Glomerular visceral epithelial cell (primary cell): ENCODE measurements at regions not wholly inside any gene's neighbourhood (a gene's known extent, or its start where the extent isn't known, plus 50 kb on each side); places are given as distances from the start of the nearest gene placed in this dataset.

Experiments
- DNase-seq: peaks from one replicate; pipeline ENCODE4 v3.0.0-alpha.2; 2016; ENCODE audit errors: extremely low spot score

DNA sequence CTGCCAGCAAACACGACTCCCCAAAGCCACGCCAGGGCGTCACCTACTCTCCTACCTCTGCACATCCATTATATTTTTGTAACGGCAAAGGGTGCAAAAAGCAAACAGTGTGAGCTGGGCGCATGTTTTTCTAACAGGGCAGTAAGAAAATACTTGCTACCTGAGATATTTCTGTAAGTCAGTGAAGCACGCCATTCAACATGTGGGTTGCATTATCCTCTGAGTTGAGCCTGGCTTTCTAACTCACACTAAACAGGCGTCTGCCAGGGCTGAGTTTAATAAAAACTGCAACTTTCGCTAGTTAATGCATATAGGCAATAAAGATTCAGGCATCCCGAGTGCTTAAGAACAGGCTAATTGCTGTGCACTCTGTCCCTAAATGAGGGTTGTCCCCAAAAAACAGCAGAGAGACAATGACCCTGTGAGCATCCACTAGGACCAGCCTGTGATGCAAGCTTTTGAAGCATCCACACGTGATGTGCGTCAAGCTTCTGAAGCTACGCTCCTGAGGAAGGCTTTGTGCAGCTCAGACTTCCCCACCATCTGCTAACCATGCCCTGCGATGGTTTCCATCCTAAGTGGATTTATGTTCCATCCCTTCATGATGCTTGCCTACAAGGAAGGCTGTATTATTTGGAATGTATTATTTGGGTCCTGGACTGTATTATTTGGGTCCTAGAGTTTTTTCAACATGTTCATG, 70.0 kb upstream of the SIM2 start:
- DNase-seq: no peak

GRCh38 chr21:36630485-36631206, 68.3 kb upstream of the SIM2 start:
- peak; percentile 59 for DNase-seq

DNA sequence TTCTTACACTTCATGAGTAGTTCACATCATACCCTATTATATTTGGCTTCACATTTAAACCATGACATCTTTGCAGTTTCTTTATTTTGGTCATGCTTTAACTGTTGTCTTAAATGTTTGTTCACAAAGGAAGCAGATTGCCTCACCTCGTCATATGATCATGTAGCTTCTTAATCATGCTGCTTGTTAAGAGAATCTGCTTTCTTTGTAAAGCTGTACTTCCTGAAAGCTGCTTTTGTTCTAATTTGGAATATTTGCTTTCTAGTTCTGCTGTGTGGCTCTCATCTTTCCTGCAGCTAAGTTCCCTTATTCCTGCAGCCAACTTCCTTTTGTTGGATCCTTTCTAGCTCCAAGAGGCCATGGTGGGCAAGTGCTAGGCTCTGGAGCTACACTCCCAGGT, 62.9 kb upstream of the SIM2 start:
- DNase-seq: no peak

GRCh38 chr21:36636439-36636838, 62.5 kb upstream of the SIM2 start:
- DNase-seq: no peak

DNA sequence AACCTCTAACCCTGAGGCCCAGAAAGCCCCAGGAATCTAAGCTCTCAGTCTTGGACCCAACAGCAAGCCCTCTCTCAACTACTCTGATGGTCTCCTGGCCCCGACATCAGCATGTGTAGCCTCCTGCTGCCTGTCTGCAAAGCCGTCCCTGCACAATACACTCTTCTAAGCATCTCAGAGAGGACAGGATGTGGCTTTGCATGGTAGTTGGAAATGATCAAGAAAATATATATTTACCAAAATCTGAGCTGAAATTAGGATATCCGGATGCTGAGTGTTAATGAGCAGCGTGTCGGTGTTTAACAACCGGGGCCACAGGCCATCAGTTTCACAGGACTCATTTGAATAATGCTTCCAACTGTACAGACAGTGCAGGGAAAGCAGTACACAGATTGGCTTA, 59.1 kb upstream of the SIM2 start:
- DNase-seq: no peak

DNA sequence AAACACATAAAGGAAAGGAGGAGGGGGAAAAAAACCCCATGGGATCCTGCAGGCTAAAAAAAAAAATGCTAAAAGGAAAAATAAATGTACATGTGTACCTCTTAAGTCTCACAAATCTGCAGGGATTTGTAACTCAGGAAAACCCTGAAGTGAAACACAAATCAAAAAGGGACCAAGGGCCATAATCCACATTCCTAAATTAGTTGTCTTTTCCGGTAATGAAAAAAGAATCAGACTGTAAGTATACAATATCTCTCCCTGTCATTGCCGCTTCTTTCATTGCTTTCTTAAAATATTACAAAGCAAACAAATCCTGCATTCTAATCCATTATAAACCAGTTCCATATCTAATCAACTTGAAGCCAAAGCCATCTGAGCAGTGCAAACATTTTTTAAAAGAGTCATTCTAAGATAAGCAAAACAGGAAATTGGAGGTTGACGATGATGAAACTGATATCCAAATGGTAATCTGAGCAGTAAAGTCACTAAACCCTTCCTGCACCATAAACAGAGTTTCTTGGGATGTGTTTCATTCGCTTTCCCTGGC, 58.7 kb upstream of the SIM2 start:
- DNase-seq: no peak

DNA sequence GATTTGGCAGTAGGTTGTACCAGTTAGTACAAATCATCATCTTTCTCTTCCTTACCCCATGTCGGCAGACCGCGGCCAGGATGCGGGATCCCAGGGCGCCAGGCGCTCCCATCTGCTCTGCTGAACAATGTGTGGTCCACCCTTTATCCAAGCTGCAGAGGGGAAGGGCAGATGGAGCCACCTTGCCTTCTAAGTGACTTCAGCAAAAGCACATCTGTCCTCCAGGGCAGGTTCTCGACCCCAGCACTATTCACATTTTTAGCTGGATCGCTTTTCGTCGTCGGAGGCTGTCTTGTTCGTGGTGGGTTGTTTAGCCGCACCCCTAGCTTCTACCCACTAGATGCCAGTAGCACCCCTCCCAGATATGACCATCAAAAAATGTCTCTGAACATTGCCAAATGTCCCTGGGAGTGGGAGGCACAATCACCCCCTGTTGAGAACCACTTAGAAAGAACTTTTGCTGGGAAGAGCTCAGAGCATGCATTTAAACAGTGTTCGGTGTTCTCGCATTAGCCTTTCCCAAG, 58.1 kb upstream of the SIM2 start:
- DNase-seq: no peak

DNA sequence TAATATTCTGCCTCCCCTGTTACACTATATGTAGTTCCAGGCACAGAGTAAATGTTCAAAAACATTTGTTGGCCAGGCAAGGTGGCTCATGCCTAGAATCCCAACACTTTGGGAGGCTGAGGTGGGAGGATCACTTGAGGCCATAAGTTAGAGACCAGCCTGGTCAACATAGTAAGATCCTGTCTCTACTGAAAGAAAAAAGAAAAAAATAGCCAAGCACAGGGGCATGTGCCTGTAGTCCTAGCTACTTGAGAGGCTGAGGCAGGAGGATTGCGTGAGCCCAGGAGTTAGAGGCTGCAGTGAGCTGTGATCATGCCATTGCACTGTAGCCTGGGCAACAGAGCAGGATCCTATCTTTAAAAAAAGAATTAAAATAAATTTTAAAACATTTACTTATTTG, 57.6 kb upstream of the SIM2 start:
- DNase-seq: no peak

DNA sequence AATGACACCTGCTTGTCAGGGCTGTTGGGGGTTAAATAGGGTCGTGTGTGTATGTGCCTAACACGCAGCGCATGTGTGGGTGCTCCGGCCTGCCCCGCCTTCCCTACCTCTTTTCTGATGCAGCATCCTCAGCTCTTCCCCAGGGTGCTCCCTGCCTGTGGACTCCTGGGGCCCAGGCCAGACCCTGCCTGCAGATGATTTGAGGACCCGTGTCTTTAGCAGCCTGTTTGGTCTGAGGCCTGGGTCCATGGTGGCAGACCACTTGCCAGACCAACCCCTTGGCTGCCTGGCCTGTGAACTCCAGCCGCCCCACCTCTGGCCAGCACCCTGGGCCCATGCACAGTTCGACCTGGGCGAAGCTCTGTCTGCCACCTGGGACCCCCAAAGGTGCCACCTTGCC, 57.0 kb upstream of the SIM2 start:
- DNase-seq: no peak

- DNase-seq: no peak
Measured at GRCh38 chr21:36642777-36643176, 56.1 kb upstream of the SIM2 start.

DNA sequence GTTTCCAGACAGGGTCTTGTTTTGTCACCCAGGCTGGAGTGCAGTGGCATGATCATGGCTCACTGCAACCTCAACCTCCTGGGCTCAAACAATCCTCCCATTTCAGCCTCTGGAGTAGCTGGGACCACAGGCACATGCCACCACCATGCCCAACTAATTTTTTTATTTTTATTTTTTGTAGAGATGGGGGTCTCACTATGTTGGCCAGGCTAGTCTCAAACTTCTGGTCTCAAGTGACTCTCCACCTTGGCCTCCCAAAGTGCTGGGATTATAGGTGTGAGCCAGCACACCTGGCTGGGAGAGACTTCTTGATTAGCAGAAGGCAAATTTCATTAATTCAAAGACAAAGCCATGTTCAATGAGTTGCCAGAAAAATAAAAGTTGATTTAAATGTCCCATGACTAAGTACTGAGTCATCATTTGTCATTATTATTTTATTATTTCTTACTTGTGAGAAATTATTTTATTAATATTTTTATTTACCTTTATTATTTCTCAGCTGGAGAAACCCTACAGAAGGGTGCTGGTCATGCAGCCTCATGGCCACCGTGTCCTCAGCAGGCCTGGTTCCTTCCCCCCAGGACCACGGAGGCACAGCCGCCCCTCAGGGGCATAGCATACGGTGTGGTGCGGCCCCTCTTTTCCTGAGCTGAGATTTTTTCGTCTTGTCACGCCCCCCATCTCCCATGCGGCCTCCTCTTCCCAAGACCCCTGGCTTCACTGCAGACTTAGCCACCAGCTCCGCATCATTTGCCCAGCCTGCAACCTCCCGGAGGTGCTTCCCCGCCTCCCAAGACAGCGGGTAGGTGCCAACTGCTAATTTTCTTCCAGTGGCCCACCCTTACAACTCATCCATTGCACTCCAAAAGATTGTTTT, 55.3 kb upstream of the SIM2 start:
- no peak for DNase-seq

DNA sequence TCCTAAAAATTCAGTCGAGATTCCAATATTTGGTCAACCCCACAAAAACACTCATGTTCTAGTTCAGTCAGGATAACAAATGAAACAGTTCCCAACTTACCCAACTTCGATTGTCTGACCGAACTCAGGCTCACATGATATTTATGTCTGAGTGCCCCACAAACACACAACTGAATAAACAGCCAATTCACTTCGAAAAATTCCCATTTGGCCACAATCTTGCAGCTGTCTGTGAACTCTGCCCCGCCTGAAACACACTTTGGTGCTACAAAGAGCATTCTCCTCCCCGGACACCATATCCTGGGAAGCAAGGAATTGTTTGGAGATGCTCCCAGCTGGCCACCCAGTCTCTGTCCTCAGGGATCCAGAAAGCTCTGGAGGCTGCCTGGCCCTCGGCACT, 52.9 kb upstream of the SIM2 start:
- DNase-seq: no peak

- DNase-seq: no peak
Measured at GRCh38 chr21:36646645-36647044, 52.3 kb upstream of the SIM2 start.

DNA sequence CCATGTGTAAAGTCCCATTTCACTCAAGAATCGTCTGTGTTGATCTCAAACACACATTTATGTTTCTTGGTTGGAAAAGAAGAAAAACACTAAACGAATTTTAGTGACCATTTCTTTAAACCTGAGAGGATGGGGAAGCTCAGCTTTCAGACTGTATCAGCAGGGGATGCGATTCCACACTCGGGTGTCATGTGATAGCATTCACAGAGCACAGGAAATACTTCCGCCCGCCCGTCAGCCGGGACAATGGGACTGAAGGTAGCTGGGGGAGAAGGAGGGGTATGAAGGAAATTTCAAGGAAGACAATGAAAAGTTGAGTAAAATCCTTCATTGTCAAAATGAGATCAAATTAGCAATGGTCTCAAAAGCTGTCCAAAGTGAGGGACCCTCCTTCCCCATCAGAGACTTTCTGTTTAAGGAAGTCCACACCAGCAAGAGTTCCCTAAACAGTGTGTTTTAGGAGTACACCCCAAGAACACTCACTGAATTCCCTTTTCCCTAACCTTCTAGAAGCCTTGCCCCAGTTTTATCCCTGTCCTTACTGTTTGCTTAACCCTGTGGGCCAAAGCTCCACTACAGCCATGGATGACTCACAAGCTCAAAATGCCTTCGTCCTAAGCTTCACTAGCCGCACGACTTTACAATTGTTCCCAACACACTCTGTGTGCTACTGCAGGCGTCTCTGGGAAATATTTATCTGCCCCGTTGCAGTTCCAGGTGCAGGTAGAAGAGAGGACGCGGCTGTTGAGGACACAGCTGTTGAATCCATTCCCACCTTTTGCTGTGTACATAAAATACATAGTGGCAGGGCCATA, 51.4 kb upstream of the SIM2 start:
- DNase-seq: peak; percentile 69
